ENCODE measurements at regions not wholly inside any gene's neighbourhood (a gene's known extent, or its start where the extent isn't known, plus 50 kb on each side); places are given as distances from the start of the nearest gene placed in this dataset.

- intact Hi-C loops (cut with DNase I), result no loop called here
- ATAC-seq, result no peak
- DNase-seq, result no peak
- TF ChIP-seq CTCF (IDR thresholded peaks at IDR 0.05), result no peak
- TF ChIP-seq POLR2A (IDR thresholded peaks at IDR 0.05), result no peak
- H3K4me3 ChIP-seq, result no peak overlapping the region
- no peak overlapping the region for H3K27ac ChIP-seq
- no peaks in the 10 kb centered on the region for H3K4me1 ChIP-seq
- 44 to 75% (median 62%) methylated on average over 3 of the region's 3 CpGs for WGBS, 4 donors
- H3K36me3 ChIP-seq, result no peaks in the 10 kb centered on the region
- H3K27me3 ChIP-seq, result no peaks in the 10 kb centered on the region
- H3K9me3 ChIP-seq, result peaks cover 0 to 7% (median 0%) of the 10 kb centered on the region in 12 donors
Measured at GRCh38 chr11:80028998-80029397, 588.2 kb upstream of the TENM4 start.

GRCh38 chr11:80024119-80024518 is 583.3 kb upstream of the TENM4 start:
- DNase-seq (no peak), ATAC-seq (no peak)
- intact Hi-C loops (cut with DNase I), result no loop called here
- H3K27ac ChIP-seq, result no peak overlapping the region
- H3K27me3 ChIP-seq, result peaks cover 0 to 5% (median 0%) of the 10 kb centered on the region in 9 donors
- no peak for TF ChIP-seq POLR2A (IDR thresholded peaks at IDR 0.05)
- TF ChIP-seq CTCF (IDR thresholded peaks at IDR 0.05), result no peak
- no peaks in the 10 kb centered on the region for H3K4me1 ChIP-seq
- peaks cover 0 to 7% (median 0%) of the 10 kb centered on the region in 12 donors for H3K9me3 ChIP-seq
- WGBS, 4 donors, result 59 to 71% (median 61%) methylated on average over 4 of the region's 4 CpGs
- H3K4me3 ChIP-seq, result no peak overlapping the region
- no peaks in the 10 kb centered on the region for H3K36me3 ChIP-seq

DNA sequence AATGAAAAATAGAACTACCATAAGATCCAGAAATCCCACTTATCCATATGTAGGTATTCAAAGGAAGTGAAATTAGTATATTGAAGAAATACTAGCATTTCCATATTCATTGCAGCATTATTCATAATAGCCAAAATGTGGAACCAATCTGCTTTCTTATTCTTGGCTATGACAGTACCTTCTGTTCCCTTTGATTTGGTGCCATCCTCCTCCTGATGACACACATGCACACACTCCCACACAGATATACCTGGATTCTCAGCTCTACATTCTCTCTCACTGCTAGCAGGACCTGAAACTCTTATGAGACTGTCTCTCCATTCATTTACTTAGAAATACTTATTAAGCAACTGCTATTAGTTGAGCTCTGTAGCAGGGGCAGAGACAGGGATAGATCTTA is 582.6 kb upstream of the TENM4 start:
- DNase-seq, result no peak
- Histone ChIP-seq H3K9me3 (peaks cover 0 to 7% (median 0%) of the 10 kb centered on the region in 12 donors), H3K4me1 (no peaks in the 10 kb centered on the region), H3K36me3 (no peaks in the 10 kb centered on the region), H3K4me3 (no peak overlapping the region), H3K27ac (no peak overlapping the region), H3K27me3 (peaks cover 0 to 5% (median 0%) of the 10 kb centered on the region in 9 donors)
- intact Hi-C loops (cut with DNase I), result no loop called here
- no peak for ATAC-seq
- TF ChIP-seq POLR2A (IDR thresholded peaks at IDR 0.05) (no peak), CTCF (IDR thresholded peaks at IDR 0.05) (no peak)

GRCh38 chr11:80010536-80010935 is 569.7 kb upstream of the TENM4 start:
- TF ChIP-seq POLR2A (IDR thresholded peaks at IDR 0.05) (no peak), CTCF (IDR thresholded peaks at IDR 0.05) (no peak)
- H3K27ac ChIP-seq, result no peak overlapping the region
- no peaks in the 10 kb centered on the region for H3K4me1 ChIP-seq
- H3K27me3 ChIP-seq, result no peaks in the 10 kb centered on the region
- peaks cover 0 to 10% (median 0%) of the 10 kb centered on the region in 12 donors for H3K9me3 ChIP-seq
- no peak for ATAC-seq
- WGBS, 4 donors, result 81 to 93% (median 87%) methylated on average over 1 of the region's 1 CpG
- no peak for DNase-seq
- intact Hi-C loops (cut with DNase I), result no loop called here
- H3K4me3 ChIP-seq, result no peak overlapping the region
- H3K36me3 ChIP-seq, result no peaks in the 10 kb centered on the region

All from heart left ventricle (tissue), 16 donors.